C4-2B (cell line): ENCODE measurements at regions not wholly inside any gene's neighbourhood (a gene's known extent, or its start where the extent isn't known, plus 50 kb on each side); places are given as distances from the start of the nearest gene placed in this dataset.

Experiments used
- CTCF ChIP-seq: fragments of 450-650 bp; conservative IDR thresholded peaks from 2 replicates; pipeline ENCODE4 v1.5.1; 2017; ENCODE audit warnings: mild to moderate bottlenecking
- ZFX ChIP-seq: fragments of 450-650 bp; IDR thresholded peaks from 2 replicates; pipeline ENCODE4 v1.6.1; 2017

GRCh38 chr2:18502142-18502541, 58.3 kb downstream of the RDH14 start:
- TF ChIP-seq CTCF (no peak), ZFX (no peak)
